H1 (cell line): ENCODE measurements at regions not wholly inside any gene's neighbourhood (a gene's known extent, or its start where the extent isn't known, plus 50 kb on each side); places are given as distances from the start of the nearest gene placed in this dataset.

Source experiments
- EGR1 ChIP-seq: IDR thresholded peaks from 2 replicates; pipeline ENCODE4 v1.6.1; 2011; ENCODE audit warnings: low read depth, low read length, borderline replicate concordance
- FOSL1 ChIP-seq: IDR thresholded peaks from 2 replicates; pipeline ENCODE4 v1.6.1; 2011; ENCODE audit warnings: mild to moderate bottlenecking, low read depth, low read length, moderate library complexity; ENCODE audit not compliant: insufficient read depth
- HDAC6 ChIP-seq: IDR thresholded peaks from one replicate; pipeline ENCODE4 v1.7.1; 2012; ENCODE audit warnings: low read depth, mild to moderate bottlenecking, inconsistent platforms, low read length, moderate library complexity
- JUND ChIP-seq: IDR thresholded peaks from 2 replicates; pipeline ENCODE4 v1.6.1; 2011; ENCODE audit warnings: mild to moderate bottlenecking, improper control_type of control experiment, low read length
- NRF1 ChIP-seq: IDR thresholded peaks from 2 replicates; pipeline ENCODE4 v1.6.1; 2011; ENCODE audit warnings: mild to moderate bottlenecking, low read depth, low read length, improper control_type of control experiment
- RFX5 ChIP-seq: IDR thresholded peaks from 2 replicates; pipeline ENCODE4 v1.6.1; 2011; ENCODE audit warnings: low read depth, low read length, improper control_type of control experiment, borderline replicate concordance
- SIX5 ChIP-seq: IDR thresholded peaks from 2 replicates; pipeline ENCODE4 v1.6.1; 2011; ENCODE audit warnings: mild to moderate bottlenecking, low read depth, low read length
- SRF ChIP-seq: IDR thresholded peaks from 2 replicates; pipeline ENCODE4 v1.6.1; 2011; ENCODE audit warnings: mild to moderate bottlenecking, low read depth, low read length, moderate library complexity

DNA sequence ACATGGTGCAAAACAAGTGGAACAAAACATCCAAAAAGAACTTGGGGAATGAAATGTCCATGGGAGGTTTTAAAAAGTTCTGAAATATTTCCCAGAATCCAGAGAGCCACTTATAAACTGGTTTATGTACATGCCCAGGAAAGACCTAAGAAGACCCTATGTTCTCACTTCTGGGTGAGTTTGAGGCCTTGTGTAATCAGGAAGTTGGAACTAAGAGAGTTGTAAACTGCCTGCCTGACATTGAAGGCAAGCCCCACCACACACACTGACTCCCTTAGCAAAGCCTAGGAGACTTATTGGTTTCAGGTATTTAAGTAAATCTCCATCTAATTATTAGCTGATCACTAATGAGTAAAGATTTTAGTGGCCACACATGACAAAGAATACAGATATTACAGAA lies 142.5 kb downstream of the LRIG3 start (continued):
- no peak for TF ChIP-seq SIX5
- no peak for TF ChIP-seq JUND
- TF ChIP-seq RFX5 = no peak
- TF ChIP-seq SRF = no peak
- TF ChIP-seq HDAC6 = no peak
- TF ChIP-seq FOSL1 = no peak
- TF ChIP-seq EGR1 = no peak
- TF ChIP-seq NRF1 = no peak
